Mesenchymal stem cell (in vitro differentiated cells and primary cell): ENCODE measurements at regions not wholly inside any gene's neighbourhood (a gene's known extent, or its start where the extent isn't known, plus 50 kb on each side); places are given as distances from the start of the nearest gene placed in this dataset.

Experiments
- DNase-seq: peaks from one replicate; pipeline ENCODE4 v3.0.0-alpha.2; 2013
- H2AFZ ChIP-seq: one replicate; pipeline ENCODE4 v1.6.1; 2013; ENCODE audit warnings: low read depth, mild to moderate bottlenecking, control low read depth, inconsistent platforms, low read length, moderate library complexity
- H2AK5ac ChIP-seq: 2 replicates; pipeline ENCODE4 v1.6.1; 2013; ENCODE audit warnings: low read length, moderate library complexity, mild to moderate bottlenecking, inconsistent platforms; ENCODE audit not compliant: severe bottlenecking
- H2BK120ac ChIP-seq: one replicate; pipeline ENCODE4 v1.6.1; 2013; ENCODE audit warnings: low read depth, mild to moderate bottlenecking, inconsistent platforms, low read length, moderate library complexity
- H2BK12ac ChIP-seq, 2 experiments: one replicate each; pipeline ENCODE4 v1.6.1; 2013; ENCODE audit warnings: inconsistent platforms in 2 of 2, low read length in 2 of 2, mild to moderate bottlenecking in 2 of 2, moderate library complexity in 2 of 2, control low read depth in 1 of 2
- H2BK15ac ChIP-seq: one replicate; pipeline ENCODE4 v1.6.1; 2013; ENCODE audit warnings: mild to moderate bottlenecking, low read depth, inconsistent platforms; ENCODE audit not compliant: poor library complexity, severe bottlenecking
- H2BK5ac ChIP-seq: 2 replicates; pipeline ENCODE4 v1.6.1; 2013; ENCODE audit warnings: low read depth, mild to moderate bottlenecking, low read length, control low read depth, inconsistent platforms; ENCODE audit not compliant: poor library complexity, severe bottlenecking
- H3K14ac ChIP-seq, 2 experiments: one replicate each; pipeline ENCODE4 v1.6.1; 2013; ENCODE audit warnings: inconsistent platforms in 2 of 2, low read length in 2 of 2, control low read depth in 1 of 2, mild to moderate bottlenecking in 1 of 2, moderate library complexity in 1 of 2
- H3K18ac ChIP-seq, 2 experiments: one replicate each; pipeline ENCODE4 v1.6.1; 2013; ENCODE audit warnings: inconsistent platforms in 2 of 2, low read length in 2 of 2, control low read depth in 1 of 2, low read depth in 1 of 2, mild to moderate bottlenecking in 1 of 2
- H3K23ac ChIP-seq, 2 experiments: one replicate each; pipeline ENCODE4 v1.6.1; 2013; ENCODE audit warnings: inconsistent platforms in 2 of 2, low read length in 2 of 2, mild to moderate bottlenecking in 2 of 2, moderate library complexity in 2 of 2, control low read depth in 1 of 2
- H3K27ac ChIP-seq: 2 replicates; pipeline ENCODE4 v1.5.1; 2013; ENCODE audit warnings: mild to moderate bottlenecking, moderate library complexity, low read length, control low read depth, inconsistent platforms; ENCODE audit not compliant: poor library complexity, severe bottlenecking
- H3K27me3 ChIP-seq, 2 experiments: 2 replicates each; pipeline versions ENCODE4 v1.6.1 to v1.7.0; 2013; ENCODE audit warnings: low read length in 2 of 2, mild to moderate bottlenecking in 2 of 2, moderate library complexity in 2 of 2, control low read depth in 1 of 2, inconsistent platforms in 1 of 2; ENCODE audit not compliant: control insufficient read depth in 1 of 2, insufficient read depth in 1 of 2
- H3K36me3 ChIP-seq, 2 experiments: 2 replicates each; pipeline versions ENCODE4 v1.6.1 to v1.7.0; 2013; ENCODE audit warnings: low read length in 2 of 2, control low read depth in 1 of 2, inconsistent platforms in 1 of 2, low read depth in 1 of 2, mild to moderate bottlenecking in 1 of 2; ENCODE audit not compliant: insufficient read depth in 2 of 2, control insufficient read depth in 1 of 2
- H3K4ac ChIP-seq, 2 experiments: one replicate each; pipeline ENCODE4 v1.6.1; 2013; ENCODE audit warnings: inconsistent platforms in 2 of 2, low read length in 2 of 2, mild to moderate bottlenecking in 2 of 2, moderate library complexity in 2 of 2, control low read depth in 1 of 2, low read depth in 1 of 2
- H3K4me1 ChIP-seq: 2 replicates; pipeline ENCODE4 v1.6.1; 2013; ENCODE audit warnings: low read depth, low read length, control low read depth; ENCODE audit not compliant: control insufficient read depth, insufficient read depth
- H3K4me2 ChIP-seq: 2 replicates; pipeline ENCODE4 v1.6.1; 2013; ENCODE audit warnings: low read length, mild to moderate bottlenecking, inconsistent platforms; ENCODE audit not compliant: poor library complexity, severe bottlenecking
- H3K4me3 ChIP-seq, 2 experiments: 2 replicates each; pipeline versions ENCODE4 v1.5.1 to v1.7.0; 2013; ENCODE audit warnings: low read length in 2 of 2, mild to moderate bottlenecking in 2 of 2, control low read depth in 1 of 2, low read depth in 1 of 2; ENCODE audit not compliant: insufficient read depth in 1 of 2
- H3K79me1 ChIP-seq: replicated peaks from 2 replicates; pipeline ENCODE4 v1.6.1; 2013; ENCODE audit warnings: mild to moderate bottlenecking, control low read depth, low read length, inconsistent platforms; ENCODE audit not compliant: poor library complexity, severe bottlenecking
- H3K9ac ChIP-seq: 2 replicates; pipeline ENCODE4 v1.7.0; 2013; ENCODE audit warnings: mild to moderate bottlenecking, low read length, moderate library complexity
- H3K9me3 ChIP-seq: 2 replicates; pipeline ENCODE4 v1.7.0; 2013; ENCODE audit warnings: mild to moderate bottlenecking, low read length; ENCODE audit not compliant: control insufficient read depth
- H4K8ac ChIP-seq: one replicate; pipeline ENCODE4 v1.6.1; 2013; ENCODE audit warnings: inconsistent platforms, mild to moderate bottlenecking, low read length, moderate library complexity
- H4K91ac ChIP-seq: one replicate; pipeline ENCODE4 v1.6.1; 2013; ENCODE audit warnings: mild to moderate bottlenecking, low read length, inconsistent platforms
- WGBS: methylation state at CpG from one replicate; pipeline ENCODE4 v1.1.7; 2013; ENCODE audit warnings: mixed read lengths; 5-methylcytosine and 5-hydroxymethylcytosine counted together

DNA sequence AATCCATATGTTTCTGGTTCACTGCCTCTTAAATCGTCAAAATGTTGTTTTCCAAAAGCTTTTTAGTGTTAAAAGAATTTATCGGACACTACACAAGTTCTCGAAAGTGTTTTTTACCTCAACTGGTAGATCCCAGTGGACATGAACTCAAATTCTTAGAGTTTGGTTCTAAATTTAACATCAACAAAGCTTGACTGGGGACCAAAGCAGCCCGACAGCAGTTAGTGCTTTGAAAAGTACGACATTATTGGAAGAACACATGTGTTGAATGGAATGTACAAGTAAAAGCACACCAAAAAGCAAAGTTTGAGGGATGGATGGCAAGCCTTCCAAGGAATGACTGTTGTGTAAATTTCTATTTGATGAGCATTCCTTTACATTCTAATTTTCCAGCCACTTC, 803.9 kb upstream of the POU3F3 start:
- DNase-seq = no peak

DNA sequence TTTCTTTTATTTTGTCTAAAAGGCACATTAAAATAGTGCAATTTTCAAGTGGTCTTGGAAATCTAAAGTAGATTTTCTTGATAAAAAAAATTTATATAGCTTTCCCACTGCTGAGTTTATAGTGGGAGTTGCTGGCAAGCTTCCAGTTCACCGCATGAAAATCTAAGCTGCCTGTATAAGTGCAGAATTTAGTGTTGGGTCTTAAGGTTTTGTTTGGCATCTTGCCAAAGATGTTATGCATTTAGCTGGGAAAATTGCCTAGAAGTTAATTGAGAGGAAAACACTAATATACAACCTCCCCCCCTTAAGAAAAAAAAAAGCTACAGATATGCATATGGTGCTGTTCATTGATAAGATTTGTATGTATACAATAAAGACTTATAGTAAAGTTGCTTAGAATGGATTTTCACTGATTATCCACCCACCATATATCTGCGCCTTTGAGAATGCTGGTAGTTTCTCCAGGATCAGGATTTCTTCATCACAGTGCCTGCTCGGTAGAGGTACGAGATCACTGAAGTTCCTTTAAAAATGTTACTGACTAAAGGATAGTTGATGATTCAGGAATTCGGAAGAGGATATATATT, 803.2 kb upstream of the POU3F3 start:
- Histone ChIP-seq H2BK15ac (no peak overlapping the region), H3K9me3 (no peaks in the 10 kb centered on the region), H3K9ac (no peak overlapping the region), H2BK5ac (no peak overlapping the region), H3K23ac (no peak overlapping the region), H3K27ac (no peak overlapping the region), H2AK5ac (no peak overlapping the region), H3K18ac (no peak overlapping the region), H3K27me3 (no peaks in the 10 kb centered on the region), H3K36me3 (no peaks in the 10 kb centered on the region), H3K4me2 (no peak overlapping the region), H3K4ac (no peak overlapping the region), H2BK120ac (no peak overlapping the region), H4K8ac (no peak overlapping the region), H2AFZ (no peak overlapping the region), H3K4me1 (no peaks in the 10 kb centered on the region), H3K4me3 (no peak overlapping the region), H2BK12ac (no peak overlapping the region), H3K79me1 (no peaks in the 10 kb centered on the region), H4K91ac (no peak overlapping the region), H3K14ac (no peak overlapping the region)
- no CpG with 5 or more reads among the region's 5 CpGs for WGBS
- DNase-seq = no peak

More for the DNA sequence above, 803.9 kb upstream of the POU3F3 start:
- H2BK120ac ChIP-seq = no peak overlapping the region
- no peak overlapping the region for H3K9ac ChIP-seq
- no peaks in the 10 kb centered on the region for H3K36me3 ChIP-seq
- H2BK5ac ChIP-seq = no peak overlapping the region
- WGBS = 66% methylated on average over 5 of the region's 5 CpGs
- no peak overlapping the region for H2AFZ ChIP-seq
- no peak overlapping the region for H4K8ac ChIP-seq
- H3K79me1 ChIP-seq = no peaks in the 10 kb centered on the region
- H3K4ac ChIP-seq = no peak overlapping the region
- no peak overlapping the region for H3K14ac ChIP-seq
- H3K4me3 ChIP-seq = no peak overlapping the region
- no peak overlapping the region for H3K27ac ChIP-seq
- H2AK5ac ChIP-seq = no peak overlapping the region
- no peak overlapping the region for H3K4me2 ChIP-seq
- H3K9me3 ChIP-seq = no peaks in the 10 kb centered on the region
- no peak overlapping the region for H2BK15ac ChIP-seq
- H3K23ac ChIP-seq = no peak overlapping the region
- no peak overlapping the region for H4K91ac ChIP-seq
- H2BK12ac ChIP-seq = no peak overlapping the region
- no peak overlapping the region for H3K18ac ChIP-seq
- no peaks in the 10 kb centered on the region for H3K4me1 ChIP-seq
- H3K27me3 ChIP-seq = no peaks in the 10 kb centered on the region

DNA sequence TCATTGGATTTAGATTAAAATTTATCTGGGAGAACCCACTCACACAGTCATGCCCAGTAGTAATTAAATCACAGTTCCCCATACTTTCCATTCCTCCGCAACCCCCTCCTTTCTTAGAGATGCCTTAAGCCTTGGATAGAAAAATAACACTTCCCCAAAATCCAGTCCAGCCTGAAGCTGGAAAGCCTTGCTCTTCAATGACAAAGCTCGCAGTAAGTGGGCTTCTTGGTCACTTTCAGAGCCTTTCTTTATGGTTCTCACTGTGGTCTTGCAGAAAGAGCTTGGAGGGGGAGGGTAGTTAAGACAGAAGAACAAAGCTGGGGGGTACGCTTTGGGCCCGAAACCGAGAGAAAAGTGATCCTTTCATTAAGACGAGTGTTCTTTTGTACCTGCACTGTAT, 802.1 kb upstream of the POU3F3 start:
- no peak overlapping the region for H3K27ac ChIP-seq
- H3K9ac ChIP-seq = no peak overlapping the region
- no peak overlapping the region for H3K4me3 ChIP-seq
- DNase-seq = no peak
- no peak overlapping the region for H4K8ac ChIP-seq
- no peaks in the 10 kb centered on the region for H3K36me3 ChIP-seq
- no peaks in the 10 kb centered on the region for H3K4me1 ChIP-seq
- H2BK12ac ChIP-seq = no peak overlapping the region
- H2AK5ac ChIP-seq = no peak overlapping the region
- H3K4me2 ChIP-seq = no peak overlapping the region
- whole genome bisulfite sequencing = 78% methylated on average over 6 of the region's 6 CpGs
- H3K18ac ChIP-seq = no peak overlapping the region
- H3K23ac ChIP-seq = no peak overlapping the region
- no peak overlapping the region for H3K4ac ChIP-seq
- H2AFZ ChIP-seq = no peak overlapping the region
- no peak overlapping the region for H4K91ac ChIP-seq
- no peaks in the 10 kb centered on the region for H3K9me3 ChIP-seq
- no peaks in the 10 kb centered on the region for H3K27me3 ChIP-seq
- H2BK120ac ChIP-seq = no peak overlapping the region
- H3K14ac ChIP-seq = no peak overlapping the region
- no peak overlapping the region for H2BK15ac ChIP-seq
- no peak overlapping the region for H2BK5ac ChIP-seq
- no peaks in the 10 kb centered on the region for H3K79me1 ChIP-seq

DNA sequence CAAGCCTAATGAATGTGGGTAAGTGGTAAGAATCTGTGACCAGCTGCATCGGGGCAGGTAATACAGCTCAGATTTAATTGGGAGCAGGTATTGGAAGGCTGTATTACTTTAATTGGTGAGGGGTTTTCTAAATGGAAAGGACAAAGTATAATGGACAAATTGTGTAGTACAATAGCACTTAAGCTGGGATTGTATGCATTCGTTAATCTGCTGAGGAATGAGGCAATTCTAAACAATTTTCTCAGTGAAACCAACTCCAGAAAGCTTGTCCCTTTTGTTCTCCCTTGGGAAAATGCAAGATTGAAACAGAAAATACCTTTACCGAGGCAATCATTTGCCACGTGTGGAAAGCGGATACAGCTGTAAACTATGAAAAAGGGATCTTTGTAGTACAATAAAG, 801.6 kb upstream of the POU3F3 start:
- H2AK5ac ChIP-seq = no peak overlapping the region
- no peak overlapping the region for H2BK120ac ChIP-seq
- H3K79me1 ChIP-seq = no peaks in the 10 kb centered on the region
- no peak overlapping the region for H4K91ac ChIP-seq
- no peak for DNase-seq
- H3K18ac ChIP-seq = no peak overlapping the region
- no peaks in the 10 kb centered on the region for H3K36me3 ChIP-seq
- H3K9me3 ChIP-seq = no peaks in the 10 kb centered on the region
- no peak overlapping the region for H2AFZ ChIP-seq
- no peaks in the 10 kb centered on the region for H3K27me3 ChIP-seq
- H3K27ac ChIP-seq = no peak overlapping the region
- H3K14ac ChIP-seq = no peak overlapping the region
- no peak overlapping the region for H2BK15ac ChIP-seq
- H3K4me2 ChIP-seq = no peak overlapping the region
- H2BK12ac ChIP-seq = no peak overlapping the region
- no peak overlapping the region for H3K23ac ChIP-seq
- no peak overlapping the region for H2BK5ac ChIP-seq
- H4K8ac ChIP-seq = no peak overlapping the region
- WGBS = 75% methylated on average over 5 of the region's 5 CpGs
- no peak overlapping the region for H3K9ac ChIP-seq
- H3K4me3 ChIP-seq = no peak overlapping the region
- H3K4me1 ChIP-seq = no peaks in the 10 kb centered on the region
- H3K4ac ChIP-seq = no peak overlapping the region
